ENCODE measurements at regions not wholly inside any gene's neighbourhood (a gene's known extent, or its start where the extent isn't known, plus 50 kb on each side); places are given as distances from the start of the nearest gene placed in this dataset.
"Not testable (repeated sequence)": the region's sequence is repeated elsewhere in the genome, so short reads cannot be mapped to it uniquely, and the experiment has no call there.

DNA sequence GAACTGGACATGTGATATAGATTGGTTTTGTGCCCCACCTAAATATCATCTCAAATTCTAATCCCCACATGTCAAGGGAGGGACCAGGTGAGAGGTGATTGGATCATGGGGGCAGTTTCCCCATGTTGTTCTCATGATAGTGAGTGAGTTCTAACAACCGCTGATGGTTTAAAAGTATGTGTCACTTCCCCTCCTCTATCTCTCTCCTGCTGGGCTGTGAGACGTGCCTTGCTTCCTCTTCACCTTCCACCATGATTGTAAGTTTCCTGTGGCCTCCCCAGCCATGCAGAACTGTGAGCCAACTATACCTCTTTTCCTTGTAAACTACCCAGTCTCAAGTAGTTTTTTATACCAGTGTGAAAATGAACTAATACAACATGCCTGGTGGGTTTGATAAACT is 1122.5 kb downstream of the TMEM121 start:
- not testable (repeated sequence) for H3K9me3 ChIP-seq (ENCODE audit: control insufficient read depth in 5 of 5, low read length in 5 of 5); H3K27me3 ChIP-seq (ENCODE audit: control insufficient read depth in 5 of 5, insufficient read depth in 4 of 5, low read length in 5 of 5); H3K27ac ChIP-seq (ENCODE audit: low read depth, low read length); H3K36me3 ChIP-seq (ENCODE audit: control insufficient read depth in 5 of 5, insufficient read depth in 5 of 5, low read length in 5 of 5); H3K4me3 ChIP-seq (ENCODE audit: low read depth in 1 of 5, low read length in 5 of 5); H3K9ac ChIP-seq (ENCODE audit: low read length in 5 of 5)
- H3K4me1 ChIP-seq (ENCODE audit: control insufficient read depth in 5 of 5, insufficient read depth in 5 of 5, low read length in 5 of 5), result peaks cover 0 to 22% (median 11%) of the 10 kb centered on the region in 5 donors

DNA sequence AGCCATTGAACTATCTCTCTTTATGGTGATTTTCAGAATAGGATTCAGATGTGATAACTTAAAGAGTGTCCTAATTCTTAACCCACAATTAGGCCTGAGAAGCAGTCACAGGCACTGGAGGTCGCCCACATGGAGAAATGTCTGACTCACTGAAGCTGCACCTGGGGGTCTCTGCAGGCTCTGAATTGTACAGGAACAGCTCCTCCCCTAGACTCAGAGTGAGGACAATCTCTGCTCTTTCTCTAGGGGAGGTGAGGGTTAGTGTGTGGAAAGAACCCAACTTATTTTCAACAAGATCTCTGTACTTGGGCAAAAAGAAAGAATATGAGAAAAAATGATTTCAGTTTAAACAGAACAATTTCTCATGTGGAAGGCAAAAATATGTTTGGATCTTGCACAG is 1124.6 kb downstream of the TMEM121 start:
- H3K9ac ChIP-seq (ENCODE audit: low read length in 5 of 5), result no peak overlapping the region
- H3K9me3 ChIP-seq (ENCODE audit: control insufficient read depth in 5 of 5, low read length in 5 of 5), result no peaks in the 10 kb centered on the region
- no peak overlapping the region for H3K4me3 ChIP-seq (ENCODE audit: low read depth in 1 of 5, low read length in 5 of 5)
- no peak overlapping the region for H3K27ac ChIP-seq (ENCODE audit: low read depth, low read length)
- H3K4me1 ChIP-seq (ENCODE audit: control insufficient read depth in 5 of 5, insufficient read depth in 5 of 5, low read length in 5 of 5), result peaks cover 0 to 22% (median 11%) of the 10 kb centered on the region in 5 donors
- no peaks in the 10 kb centered on the region for H3K27me3 ChIP-seq (ENCODE audit: control insufficient read depth in 5 of 5, insufficient read depth in 4 of 5, low read length in 5 of 5)
- H3K36me3 ChIP-seq (ENCODE audit: control insufficient read depth in 5 of 5, insufficient read depth in 5 of 5, low read length in 5 of 5), result no peaks in the 10 kb centered on the region

DNA sequence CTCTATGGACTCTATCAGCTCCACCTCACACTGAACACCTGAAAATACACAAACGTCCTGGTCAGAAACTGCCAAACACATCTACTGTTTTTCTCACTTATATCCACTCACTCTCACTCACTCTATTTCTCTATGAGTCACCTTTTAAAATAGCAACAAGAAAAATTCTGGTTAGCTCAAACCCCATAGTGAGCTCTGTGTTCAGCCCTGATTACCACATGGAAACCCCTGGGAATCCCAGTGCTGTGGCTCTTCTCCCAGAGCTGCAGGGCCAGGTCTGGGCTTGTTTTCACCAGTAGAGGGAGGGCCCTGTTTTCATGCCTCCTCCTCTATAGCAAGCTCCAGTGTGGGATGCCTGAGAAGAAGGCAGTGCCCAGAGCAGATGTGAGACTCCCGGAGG is 1126.1 kb downstream of the TMEM121 start:
- no peaks in the 10 kb centered on the region for H3K27me3 ChIP-seq (ENCODE audit: control insufficient read depth in 5 of 5, insufficient read depth in 4 of 5, low read length in 5 of 5)
- no peak overlapping the region for H3K4me3 ChIP-seq (ENCODE audit: low read depth in 1 of 5, low read length in 5 of 5)
- no peaks in the 10 kb centered on the region for H3K9me3 ChIP-seq (ENCODE audit: control insufficient read depth in 5 of 5, low read length in 5 of 5)
- peaks cover 0 to 22% (median 11%) of the 10 kb centered on the region in 5 donors for H3K4me1 ChIP-seq (ENCODE audit: control insufficient read depth in 5 of 5, insufficient read depth in 5 of 5, low read length in 5 of 5)
- H3K27ac ChIP-seq (ENCODE audit: low read depth, low read length), result no peak overlapping the region
- no peaks in the 10 kb centered on the region for H3K36me3 ChIP-seq (ENCODE audit: control insufficient read depth in 5 of 5, insufficient read depth in 5 of 5, low read length in 5 of 5)
- H3K9ac ChIP-seq (ENCODE audit: low read length in 5 of 5), result no peak overlapping the region

DNA sequence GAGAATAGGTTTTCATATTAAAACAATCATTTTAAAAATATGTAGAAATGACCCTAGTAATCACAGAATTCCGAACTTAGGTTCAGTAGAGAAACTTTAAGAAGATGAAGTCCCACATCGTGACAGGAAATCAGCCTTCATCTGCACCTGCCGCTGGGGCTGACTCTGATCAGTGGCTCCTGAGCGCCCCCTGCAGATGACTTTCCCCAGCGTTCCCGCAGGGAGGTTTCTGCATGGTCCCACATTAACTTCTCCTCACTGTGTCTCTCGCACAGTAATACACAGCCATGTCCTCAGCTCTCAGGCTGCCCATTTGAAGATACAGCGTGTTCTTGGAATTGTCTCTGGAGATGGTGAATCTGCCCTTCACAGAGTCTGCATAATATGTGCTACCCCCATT is 1131.1 kb downstream of the TMEM121 start:
- H3K27ac ChIP-seq (ENCODE audit: low read depth, low read length), result no peak overlapping the region
- no peak overlapping the region for H3K9ac ChIP-seq (ENCODE audit: low read length in 5 of 5)
- H3K4me1 ChIP-seq (ENCODE audit: control insufficient read depth in 5 of 5, insufficient read depth in 5 of 5, low read length in 5 of 5), result peaks cover 0 to under 1% (median 0%) of the 10 kb centered on the region in 5 donors
- no peaks in the 10 kb centered on the region for H3K36me3 ChIP-seq (ENCODE audit: control insufficient read depth in 5 of 5, insufficient read depth in 5 of 5, low read length in 5 of 5)
- H3K9me3 ChIP-seq (ENCODE audit: control insufficient read depth in 5 of 5, low read length in 5 of 5), result no peaks in the 10 kb centered on the region
- peaks cover 0 to 3% (median 0%) of the 10 kb centered on the region in 5 donors for H3K27me3 ChIP-seq (ENCODE audit: control insufficient read depth in 5 of 5, insufficient read depth in 4 of 5, low read length in 5 of 5)
- H3K4me3 ChIP-seq (ENCODE audit: low read depth in 1 of 5, low read length in 5 of 5), result no peak overlapping the region

GRCh38 chr14:106658066-106658860 is 1131.9 kb downstream of the TMEM121 start:
- not testable (repeated sequence) for H3K4me3 ChIP-seq (ENCODE audit: low read depth in 1 of 5, low read length in 5 of 5); H3K36me3 ChIP-seq (ENCODE audit: control insufficient read depth in 5 of 5, insufficient read depth in 5 of 5, low read length in 5 of 5); H3K27me3 ChIP-seq (ENCODE audit: control insufficient read depth in 5 of 5, insufficient read depth in 4 of 5, low read length in 5 of 5); H3K9me3 ChIP-seq (ENCODE audit: control insufficient read depth in 5 of 5, low read length in 5 of 5); H3K4me1 ChIP-seq (ENCODE audit: control insufficient read depth in 5 of 5, insufficient read depth in 5 of 5, low read length in 5 of 5); H3K27ac ChIP-seq (ENCODE audit: low read depth, low read length); H3K9ac ChIP-seq (ENCODE audit: low read length in 5 of 5)

DNA sequence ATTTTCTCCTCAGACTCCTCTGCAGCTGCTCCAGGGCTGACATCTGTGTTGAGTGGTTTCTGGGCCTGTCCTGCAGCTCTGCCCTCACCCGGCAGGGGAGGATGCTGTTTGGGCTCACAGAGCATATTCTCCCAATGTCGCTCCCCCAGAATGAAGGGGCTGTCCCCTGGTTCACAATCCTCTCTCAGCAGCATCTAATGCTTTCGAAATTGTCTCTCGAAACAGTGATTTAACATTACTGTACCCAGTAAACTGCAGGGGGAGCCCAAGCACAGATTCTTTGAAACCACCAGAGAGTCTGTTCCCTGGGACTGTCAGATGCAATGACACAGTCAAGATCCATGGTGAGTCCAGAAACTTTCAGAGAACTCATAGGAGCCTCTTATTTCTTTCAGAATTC is 1135.2 kb downstream of the TMEM121 start:
- not testable (repeated sequence) for H3K9me3 ChIP-seq (ENCODE audit: control insufficient read depth in 5 of 5, low read length in 5 of 5); H3K36me3 ChIP-seq (ENCODE audit: control insufficient read depth in 5 of 5, insufficient read depth in 5 of 5, low read length in 5 of 5); H3K27ac ChIP-seq (ENCODE audit: low read depth, low read length); H3K9ac ChIP-seq (ENCODE audit: low read length in 5 of 5); H3K27me3 ChIP-seq (ENCODE audit: control insufficient read depth in 5 of 5, insufficient read depth in 4 of 5, low read length in 5 of 5); H3K4me1 ChIP-seq (ENCODE audit: control insufficient read depth in 5 of 5, insufficient read depth in 5 of 5, low read length in 5 of 5); H3K4me3 ChIP-seq (ENCODE audit: low read depth in 1 of 5, low read length in 5 of 5)

DNA sequence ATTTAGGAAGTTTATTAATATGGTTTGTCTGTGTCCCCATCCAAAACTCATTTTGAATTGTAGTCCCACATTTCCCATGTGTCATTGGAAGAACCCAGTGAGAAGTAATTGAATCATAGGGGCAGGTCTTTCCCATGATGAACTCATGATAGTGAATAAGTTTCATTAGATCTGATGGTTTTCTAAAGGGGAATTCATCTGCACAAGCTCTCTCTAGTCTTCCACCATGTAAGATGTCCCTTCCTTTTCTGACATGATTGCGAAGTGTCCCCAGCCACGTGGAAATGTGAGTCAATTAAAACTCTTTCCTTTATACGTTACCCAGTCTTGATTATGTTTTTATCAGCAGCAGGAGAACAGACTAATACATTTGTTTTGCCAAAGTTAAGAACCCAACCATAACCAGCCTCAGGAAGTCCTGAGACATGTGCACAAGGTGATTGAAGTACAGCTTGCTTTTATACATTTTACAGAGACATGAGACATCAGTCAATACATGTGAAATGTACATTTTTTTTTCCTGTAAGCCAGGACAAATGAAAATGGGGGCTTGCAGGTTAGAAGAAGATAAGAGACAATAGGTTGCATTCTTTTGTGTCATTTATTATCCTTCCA is 1136.7 kb downstream of the TMEM121 start:
- H3K27ac ChIP-seq (ENCODE audit: low read depth, low read length), result no peak overlapping the region
- no peak overlapping the region for H3K9ac ChIP-seq (ENCODE audit: low read length in 5 of 5)
- H3K4me1 ChIP-seq (ENCODE audit: control insufficient read depth in 5 of 5, insufficient read depth in 5 of 5, low read length in 5 of 5), result no peaks in the 10 kb centered on the region
- H3K27me3 ChIP-seq (ENCODE audit: control insufficient read depth in 5 of 5, insufficient read depth in 4 of 5, low read length in 5 of 5), result peaks cover 0 to 3% (median 0%) of the 10 kb centered on the region in 5 donors
- no peak overlapping the region for H3K4me3 ChIP-seq (ENCODE audit: low read depth in 1 of 5, low read length in 5 of 5)
- H3K36me3 ChIP-seq (ENCODE audit: control insufficient read depth in 5 of 5, insufficient read depth in 5 of 5, low read length in 5 of 5), result no peaks in the 10 kb centered on the region
- peaks cover 0 to 3% (median 0%) of the 10 kb centered on the region in 5 donors for H3K9me3 ChIP-seq (ENCODE audit: control insufficient read depth in 5 of 5, low read length in 5 of 5)

- H3K9me3 ChIP-seq (ENCODE audit: control insufficient read depth in 5 of 5, low read length in 5 of 5); H3K9ac ChIP-seq (ENCODE audit: low read length in 5 of 5); H3K4me1 ChIP-seq (ENCODE audit: control insufficient read depth in 5 of 5, insufficient read depth in 5 of 5, low read length in 5 of 5): not testable (repeated sequence)
Observed at GRCh38 chr14:106663805-106664410, 1137.5 kb downstream of the TMEM121 start.

DNA sequence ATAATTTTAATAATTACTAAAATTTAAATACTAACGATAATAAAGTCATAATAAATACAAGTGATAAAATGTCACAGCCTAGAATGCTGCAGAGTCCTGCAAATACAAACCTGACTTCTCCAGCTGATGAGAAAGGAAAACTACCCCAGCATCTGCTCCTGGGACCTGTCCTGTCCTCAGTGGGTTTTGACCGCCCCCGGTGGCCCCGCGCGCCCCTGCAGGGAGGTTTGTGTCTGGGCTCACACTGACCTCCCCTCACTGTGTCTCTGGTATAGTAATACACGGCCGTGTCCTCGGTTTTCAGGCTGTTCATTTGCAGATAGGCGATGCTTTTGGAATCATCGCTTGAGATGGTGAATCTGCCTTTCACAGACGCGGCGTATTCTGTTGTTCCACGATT is 1139.4 kb downstream of the TMEM121 start:
- H3K36me3 ChIP-seq (ENCODE audit: control insufficient read depth in 5 of 5, insufficient read depth in 5 of 5, low read length in 5 of 5), result no peaks in the 10 kb centered on the region
- peaks cover 0 to 6% (median 3%) of the 10 kb centered on the region in 5 donors for H3K27me3 ChIP-seq (ENCODE audit: control insufficient read depth in 5 of 5, insufficient read depth in 4 of 5, low read length in 5 of 5)
- H3K4me3 ChIP-seq (ENCODE audit: low read depth in 1 of 5, low read length in 5 of 5), result no peak overlapping the region
- no peak overlapping the region for H3K27ac ChIP-seq (ENCODE audit: low read depth, low read length)
- H3K9ac ChIP-seq (ENCODE audit: low read length in 5 of 5), result no peak overlapping the region
- no peaks in the 10 kb centered on the region for H3K4me1 ChIP-seq (ENCODE audit: control insufficient read depth in 5 of 5, insufficient read depth in 5 of 5, low read length in 5 of 5)
- peaks cover 0 to 3% (median 0%) of the 10 kb centered on the region in 5 donors for H3K9me3 ChIP-seq (ENCODE audit: control insufficient read depth in 5 of 5, low read length in 5 of 5)

More at GRCh38 chr14:106663805-106664410, 1137.5 kb downstream of the TMEM121 start:
- not testable (repeated sequence) for H3K27me3 ChIP-seq (ENCODE audit: control insufficient read depth in 5 of 5, insufficient read depth in 4 of 5, low read length in 5 of 5); H3K36me3 ChIP-seq (ENCODE audit: control insufficient read depth in 5 of 5, insufficient read depth in 5 of 5, low read length in 5 of 5); H3K27ac ChIP-seq (ENCODE audit: low read depth, low read length); H3K4me3 ChIP-seq (ENCODE audit: low read depth in 1 of 5, low read length in 5 of 5)

GRCh38 chr14:106666341-106666740 is 1140.0 kb downstream of the TMEM121 start:
- Histone ChIP-seq H3K27ac (ENCODE audit: low read depth, low read length) (no peak overlapping the region), H3K36me3 (ENCODE audit: control insufficient read depth in 5 of 5, insufficient read depth in 5 of 5, low read length in 5 of 5) (no peaks in the 10 kb centered on the region), H3K4me3 (ENCODE audit: low read depth in 1 of 5, low read length in 5 of 5) (no peak overlapping the region), H3K9me3 (ENCODE audit: control insufficient read depth in 5 of 5, low read length in 5 of 5) (peaks cover 0 to 3% (median 0%) of the 10 kb centered on the region in 5 donors), H3K27me3 (ENCODE audit: control insufficient read depth in 5 of 5, insufficient read depth in 4 of 5, low read length in 5 of 5) (peaks cover 1 to 6% (median 3%) of the 10 kb centered on the region in 5 donors), H3K9ac (ENCODE audit: low read length in 5 of 5) (no peak overlapping the region), H3K4me1 (ENCODE audit: control insufficient read depth in 5 of 5, insufficient read depth in 5 of 5, low read length in 5 of 5) (no peaks in the 10 kb centered on the region)
